ENCODE measurements at regions not wholly inside any gene's neighbourhood (a gene's known extent, or its start where the extent isn't known, plus 50 kb on each side); places are given as distances from the start of the nearest gene placed in this dataset.

DNA sequence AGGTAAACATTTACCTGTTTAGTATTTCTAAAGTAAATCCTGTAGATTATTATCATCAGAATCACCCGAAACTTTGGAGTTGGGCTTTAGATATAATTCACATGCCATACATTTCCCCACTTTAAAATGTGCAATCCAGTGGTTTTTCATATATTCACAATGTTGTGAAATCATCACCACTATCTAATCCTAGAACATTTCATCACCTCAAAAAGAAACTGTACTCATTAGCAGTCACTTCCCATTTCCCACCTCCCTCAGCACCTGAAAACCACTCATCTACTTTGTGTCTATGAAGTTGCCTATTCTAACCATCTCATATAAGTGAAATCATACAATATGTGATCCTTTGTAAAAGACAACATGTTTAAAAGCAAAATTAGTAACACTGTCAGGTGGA, 182.6 kb downstream of the FZD1 start:
- TF ChIP-seq, protein P1, sequence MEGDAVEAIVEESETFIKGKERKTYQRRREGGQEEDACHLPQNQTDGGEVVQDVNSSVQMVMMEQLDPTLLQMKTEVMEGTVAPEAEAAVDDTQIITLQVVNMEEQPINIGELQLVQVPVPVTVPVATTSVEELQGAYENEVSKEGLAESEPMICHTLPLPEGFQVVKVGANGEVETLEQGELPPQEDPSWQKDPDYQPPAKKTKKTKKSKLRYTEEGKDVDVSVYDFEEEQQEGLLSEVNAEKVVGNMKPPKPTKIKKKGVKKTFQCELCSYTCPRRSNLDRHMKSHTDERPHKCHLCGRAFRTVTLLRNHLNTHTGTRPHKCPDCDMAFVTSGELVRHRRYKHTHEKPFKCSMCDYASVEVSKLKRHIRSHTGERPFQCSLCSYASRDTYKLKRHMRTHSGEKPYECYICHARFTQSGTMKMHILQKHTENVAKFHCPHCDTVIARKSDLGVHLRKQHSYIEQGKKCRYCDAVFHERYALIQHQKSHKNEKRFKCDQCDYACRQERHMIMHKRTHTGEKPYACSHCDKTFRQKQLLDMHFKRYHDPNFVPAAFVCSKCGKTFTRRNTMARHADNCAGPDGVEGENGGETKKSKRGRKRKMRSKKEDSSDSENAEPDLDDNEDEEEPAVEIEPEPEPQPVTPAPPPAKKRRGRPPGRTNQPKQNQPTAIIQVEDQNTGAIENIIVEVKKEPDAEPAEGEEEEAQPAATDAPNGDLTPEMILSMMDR (IDR thresholded peaks at IDR 0.05), result no peak
- no peak for TF ChIP-seq EZH2 (IDR thresholded peaks at IDR 0.05; ENCODE audit: borderline replicate concordance, insufficient read depth, low read depth, low read length, poor library complexity, severe bottlenecking)
